KMS-11 (cell line): ENCODE measurements at regions not wholly inside any gene's neighbourhood (a gene's known extent, or its start where the extent isn't known, plus 50 kb on each side); places are given as distances from the start of the nearest gene placed in this dataset.

Source experiments
- H2AFZ ChIP-seq: fragments of 200-600 bp; sonication (generic); 2 replicates; pipeline ENCODE4 v1.6.1; 2016; ENCODE audit warnings: antibody characterized with exemption, mixed run types, low read depth
- H3K27ac ChIP-seq: fragments of 200-600 bp; sonication (generic); 2 replicates; pipeline ENCODE4 v1.6.1; 2016; ENCODE audit warnings: mild to moderate bottlenecking, mixed run types
- H3K27me3 ChIP-seq: fragments of 200-600 bp; sonication (generic); 2 replicates; pipeline ENCODE4 v1.6.1; 2017; ENCODE audit warnings: mild to moderate bottlenecking, low read depth, mixed run types, moderate library complexity; ENCODE audit not compliant: insufficient read depth
- H3K36me3 ChIP-seq: fragments of 200-600 bp; sonication (generic); 2 replicates; pipeline ENCODE4 v1.6.1; 2017; ENCODE audit warnings: mild to moderate bottlenecking, mixed run types; ENCODE audit not compliant: insufficient read depth
- H3K4me1 ChIP-seq: fragments of 200-600 bp; sonication (generic); 2 replicates; pipeline ENCODE4 v1.6.1; 2016; ENCODE audit warnings: mild to moderate bottlenecking, low read depth, mixed run types; ENCODE audit not compliant: poor library complexity, severe bottlenecking
- H3K4me2 ChIP-seq: fragments of 200-600 bp; sonication (generic); 2 replicates; pipeline ENCODE4 v1.7.0; 2016; ENCODE audit warnings: mild to moderate bottlenecking, mixed run types
- H3K4me3 ChIP-seq: fragments of 200-600 bp; sonication (generic); IDR thresholded peaks from 2 replicates; pipeline ENCODE4 v1.6.1; 2017; ENCODE audit warnings: low read depth, low read length, mixed read lengths; ENCODE audit not compliant: insufficient read depth
- H3K79me2 ChIP-seq: fragments of 200-600 bp; sonication (generic); 2 replicates; pipeline ENCODE4 v1.6.1; 2016; ENCODE audit warnings: low read depth, mixed run types; ENCODE audit not compliant: insufficient read depth
- H3K9ac ChIP-seq: fragments of 200-600 bp; sonication (generic); 2 replicates; pipeline ENCODE4 v1.6.1; 2016; ENCODE audit warnings: mild to moderate bottlenecking, mixed run types
- H4K20me1 ChIP-seq: fragments of 200-600 bp; sonication (generic); 2 replicates; pipeline ENCODE4 v1.6.1; 2016; ENCODE audit warnings: mild to moderate bottlenecking, mixed run types; ENCODE audit not compliant: insufficient read depth
- TF ChIP-seq, protein P1 (sequence below): fragments of 200-600 bp; sonication (generic); conservative IDR thresholded peaks from 2 replicates; pipeline ENCODE4 v1.6.1; 2017; ENCODE audit warnings: low read depth, mild to moderate bottlenecking, antibody characterized with exemption, low read length, moderate library complexity, mixed read lengths

DNA sequence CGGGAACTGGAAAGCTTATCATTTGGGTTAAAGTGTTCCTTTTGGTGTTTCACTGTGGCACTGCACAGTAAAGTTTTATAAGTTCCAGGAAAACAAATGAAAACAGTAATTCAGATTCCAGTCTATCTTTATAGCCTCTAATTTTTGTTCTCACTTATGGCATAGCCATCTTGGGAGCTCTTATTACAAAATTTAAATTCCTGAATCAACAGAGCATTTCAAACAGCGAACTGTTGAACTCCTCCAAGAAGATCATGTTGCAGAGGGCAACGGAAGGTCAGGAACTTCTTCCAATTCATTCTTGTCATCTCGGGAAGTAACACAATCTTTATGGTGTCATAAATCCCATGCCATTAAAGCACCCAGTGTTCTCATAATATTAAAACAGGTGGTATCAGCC is 229.1 kb downstream of the KCNC2 start:
- no peak overlapping the region for H3K4me3 ChIP-seq
- H3K79me2 ChIP-seq: no peaks in the 10 kb centered on the region
- H3K36me3 ChIP-seq: no peaks in the 10 kb centered on the region
- H2AFZ ChIP-seq: no peak overlapping the region
- H3K9ac ChIP-seq: no peak overlapping the region
- no peak overlapping the region for H3K27ac ChIP-seq
- H3K4me1 ChIP-seq: no peaks in the 10 kb centered on the region
- H4K20me1 ChIP-seq: no peaks in the 10 kb centered on the region
- H3K27me3 ChIP-seq: no peaks in the 10 kb centered on the region
- no peak overlapping the region for H3K4me2 ChIP-seq
- TF ChIP-seq, protein P1, sequence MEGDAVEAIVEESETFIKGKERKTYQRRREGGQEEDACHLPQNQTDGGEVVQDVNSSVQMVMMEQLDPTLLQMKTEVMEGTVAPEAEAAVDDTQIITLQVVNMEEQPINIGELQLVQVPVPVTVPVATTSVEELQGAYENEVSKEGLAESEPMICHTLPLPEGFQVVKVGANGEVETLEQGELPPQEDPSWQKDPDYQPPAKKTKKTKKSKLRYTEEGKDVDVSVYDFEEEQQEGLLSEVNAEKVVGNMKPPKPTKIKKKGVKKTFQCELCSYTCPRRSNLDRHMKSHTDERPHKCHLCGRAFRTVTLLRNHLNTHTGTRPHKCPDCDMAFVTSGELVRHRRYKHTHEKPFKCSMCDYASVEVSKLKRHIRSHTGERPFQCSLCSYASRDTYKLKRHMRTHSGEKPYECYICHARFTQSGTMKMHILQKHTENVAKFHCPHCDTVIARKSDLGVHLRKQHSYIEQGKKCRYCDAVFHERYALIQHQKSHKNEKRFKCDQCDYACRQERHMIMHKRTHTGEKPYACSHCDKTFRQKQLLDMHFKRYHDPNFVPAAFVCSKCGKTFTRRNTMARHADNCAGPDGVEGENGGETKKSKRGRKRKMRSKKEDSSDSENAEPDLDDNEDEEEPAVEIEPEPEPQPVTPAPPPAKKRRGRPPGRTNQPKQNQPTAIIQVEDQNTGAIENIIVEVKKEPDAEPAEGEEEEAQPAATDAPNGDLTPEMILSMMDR: no peak

DNA sequence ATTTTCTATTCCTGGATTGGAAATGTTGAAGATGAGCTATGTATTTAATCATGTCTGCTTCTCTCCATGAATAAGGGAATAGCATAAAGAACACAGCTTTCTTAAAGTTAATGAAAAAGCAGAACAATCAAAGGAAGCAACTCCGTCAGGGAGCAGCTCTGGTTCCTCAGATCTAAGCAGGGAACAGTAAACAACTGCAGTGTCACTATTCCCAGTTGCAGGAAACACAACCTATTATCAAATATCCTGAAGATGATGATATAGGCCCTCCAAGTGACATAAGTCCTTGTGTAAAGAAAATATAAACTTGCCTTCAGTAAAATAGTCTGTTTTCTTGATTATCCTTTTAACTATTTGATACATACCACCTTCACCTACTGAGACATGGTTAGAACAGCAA is 228.1 kb downstream of the KCNC2 start:
- TF ChIP-seq, protein P1: no peak
- no peaks in the 10 kb centered on the region for H3K79me2 ChIP-seq
- no peak overlapping the region for H2AFZ ChIP-seq
- no peak overlapping the region for H3K9ac ChIP-seq
- H3K4me1 ChIP-seq: no peaks in the 10 kb centered on the region
- no peak overlapping the region for H3K27ac ChIP-seq
- no peak overlapping the region for H3K4me3 ChIP-seq
- no peak overlapping the region for H3K4me2 ChIP-seq
- no peaks in the 10 kb centered on the region for H3K36me3 ChIP-seq
- H4K20me1 ChIP-seq: no peaks in the 10 kb centered on the region
- no peaks in the 10 kb centered on the region for H3K27me3 ChIP-seq

DNA sequence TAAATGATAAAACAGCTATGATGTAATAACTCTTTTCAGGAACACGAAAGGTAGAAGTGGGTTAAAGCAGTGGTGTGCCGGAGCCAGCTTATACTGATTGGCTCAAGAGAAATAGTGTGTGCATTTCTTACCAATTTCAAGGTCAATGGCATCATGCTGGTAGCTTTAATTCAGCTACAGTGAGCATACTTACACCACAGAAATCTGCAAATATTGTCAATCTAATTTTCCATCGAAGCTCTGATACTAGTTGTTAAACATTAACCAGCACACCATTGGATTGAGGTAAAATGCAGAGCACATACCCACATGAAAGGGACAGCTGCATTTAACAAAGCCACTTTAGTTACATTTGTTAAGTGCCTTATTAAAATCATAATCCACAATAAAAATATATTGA is 225.7 kb downstream of the KCNC2 start:
- H4K20me1 ChIP-seq: no peaks in the 10 kb centered on the region
- H3K4me2 ChIP-seq: no peak overlapping the region
- H3K4me1 ChIP-seq: no peaks in the 10 kb centered on the region
- H3K36me3 ChIP-seq: no peaks in the 10 kb centered on the region
- no peak overlapping the region for H3K9ac ChIP-seq
- no peak overlapping the region for H3K27ac ChIP-seq
- no peaks in the 10 kb centered on the region for H3K79me2 ChIP-seq
- TF ChIP-seq, protein P1: no peak
- H3K4me3 ChIP-seq: no peak overlapping the region
- H3K27me3 ChIP-seq: no peaks in the 10 kb centered on the region
- no peak overlapping the region for H2AFZ ChIP-seq

DNA sequence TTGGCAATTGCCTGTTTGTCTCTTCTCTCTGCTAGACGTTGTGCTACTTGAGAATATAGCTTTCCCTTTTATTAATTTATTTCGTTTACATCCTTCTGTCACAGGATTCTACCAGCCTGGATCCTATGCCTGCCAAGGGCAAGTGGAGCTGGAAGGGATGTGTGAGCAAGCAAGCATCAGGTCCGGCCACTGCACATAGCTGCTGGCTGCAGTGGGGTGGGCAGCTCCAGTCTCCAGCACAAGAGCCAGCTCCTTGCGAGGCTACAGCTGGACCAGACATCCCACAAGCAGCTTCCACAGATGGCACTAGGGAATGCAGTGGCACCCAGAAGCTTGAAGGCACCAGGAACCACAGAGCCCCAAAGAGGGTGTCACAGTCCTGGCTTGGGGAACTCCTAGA is 225.0 kb downstream of the KCNC2 start:
- Histone ChIP-seq H3K9ac (no peak overlapping the region), H3K4me2 (no peak overlapping the region), H3K27ac (no peak overlapping the region), H3K27me3 (no peaks in the 10 kb centered on the region), H4K20me1 (no peaks in the 10 kb centered on the region), H3K79me2 (no peaks in the 10 kb centered on the region), H2AFZ (no peak overlapping the region), H3K4me1 (no peaks in the 10 kb centered on the region), H3K4me3 (no peak overlapping the region), H3K36me3 (no peaks in the 10 kb centered on the region)
- TF ChIP-seq, protein P1: no peak
